Ovary (tissue), 7 donors: ENCODE measurements at regions not wholly inside any gene's neighbourhood (a gene's known extent, or its start where the extent isn't known, plus 50 kb on each side); places are given as distances from the start of the nearest gene placed in this dataset.
"Not testable (repeated sequence)": the region's sequence is repeated elsewhere in the genome, so short reads cannot be mapped to it uniquely, and the experiment has no call there.

Experiments used
- DNase-seq, 5 donors: peaks; one replicate each; pipeline ENCODE4 v3.0.0-alpha.2; 2019 to 2020
- H3K27ac ChIP-seq, 2 donors: fragments of 200-600 bp; one replicate each; pipeline versions ENCODE4 v1.5.1 to v1.8.0; 2019 to 2022
- H3K27me3 ChIP-seq: fragments of 200-600 bp; one replicate; pipeline ENCODE4 v1.8.0; 2022
- H3K36me3 ChIP-seq: fragments of 200-600 bp; sonication (generic); one replicate; pipeline ENCODE4 v1.5.1; 2019
- H3K4me1 ChIP-seq: one replicate; pipeline ENCODE4 v1.8.1; 2013; ENCODE audit warnings: mild to moderate bottlenecking, moderate library complexity; ENCODE audit not compliant: insufficient read depth
- H3K4me3 ChIP-seq: fragments of 200-600 bp; sonication (generic); one replicate; pipeline ENCODE4 v1.5.1; 2017
- H3K9me3 ChIP-seq, 2 donors: fragments of 200-600 bp in 1 of 2; sonication (generic) in 1 of 2; one replicate each; pipeline versions ENCODE4 v1.5.1 to v1.8.1; 2013 to 2019; ENCODE audit warnings: mild to moderate bottlenecking in 1 of 2, moderate library complexity in 1 of 2
- EP300 ChIP-seq: sonication (generic); formaldehyde crosslinking; IDR thresholded peaks from one replicate; pipeline ENCODE4 v1.6.1; 2017; ENCODE audit warnings: antibody characterized with exemption
- POLR2A ChIP-seq: fragments of 450-650 bp; IDR thresholded peaks from one replicate; pipeline ENCODE4 v1.6.1; 2017; ENCODE audit warnings: antibody characterized with exemption, mild to moderate bottlenecking, moderate library complexity
- WGBS, 3 donors: extraction: QIAGEN DNeasy Blood & Tissue Kit in 1 of 3; methylation state at CpG; one replicate each; pipeline versions ENCODE4 v1.1.5 to v1.1.7; 2013 to 2017; 5-methylcytosine and 5-hydroxymethylcytosine counted together
- intact Hi-C, 4 donors: fragments of 100-400 bp; cut with DNase I; formaldehyde crosslinking; loops; one replicate each; pipeline versions ENCODE4 v1.11.0 to v1.15.1; 2022 to 2023
- TF ChIP-seq, protein P1 (sequence below), 3 donors: fragments of 450-650 bp in 2 of 3; fragments of 200-600 bp in 1 of 3; IDR thresholded peaks; one replicate each; pipeline versions ENCODE4 v1.5.1 to v1.8.0; 2016 to 2022; ENCODE audit warnings: antibody characterized with exemption in 3 of 3, mild to moderate bottlenecking in 1 of 3
- donor health status: DM: no; HTN: no; CAD: no; lungs with moderate emphysema.
- donor health status: DM: no; HTN: no; CAD: no.
- donor health status: Bipolar disorder and iron deficiency.
- donor health status: DM: no; HTN: no; CAD: no.
- donor health status: DM: yes; HTN: yes; CAD: no.

DNA sequence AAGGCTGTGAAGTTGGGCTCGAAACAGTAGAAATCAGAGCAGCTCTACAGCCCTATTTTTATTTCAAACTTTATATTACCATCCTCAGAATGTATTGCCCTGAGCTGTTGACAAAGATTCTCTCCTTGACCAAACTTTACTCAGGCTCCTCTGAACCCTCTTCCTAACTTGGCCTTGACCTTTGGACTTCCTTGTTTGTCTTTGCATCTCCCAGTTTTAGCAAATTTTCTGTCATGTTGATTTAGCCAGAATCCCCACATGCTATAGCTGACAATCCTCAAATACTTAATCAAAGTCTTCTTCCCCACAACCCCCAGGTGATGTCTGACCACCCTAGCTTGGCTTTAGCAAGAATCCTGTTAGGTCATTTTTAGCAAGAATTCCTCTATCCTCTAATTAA is 87.4 kb upstream of the GRIN2A start:
- H3K36me3 ChIP-seq = no peaks in the 10 kb centered on the region
- TF ChIP-seq, protein P1, sequence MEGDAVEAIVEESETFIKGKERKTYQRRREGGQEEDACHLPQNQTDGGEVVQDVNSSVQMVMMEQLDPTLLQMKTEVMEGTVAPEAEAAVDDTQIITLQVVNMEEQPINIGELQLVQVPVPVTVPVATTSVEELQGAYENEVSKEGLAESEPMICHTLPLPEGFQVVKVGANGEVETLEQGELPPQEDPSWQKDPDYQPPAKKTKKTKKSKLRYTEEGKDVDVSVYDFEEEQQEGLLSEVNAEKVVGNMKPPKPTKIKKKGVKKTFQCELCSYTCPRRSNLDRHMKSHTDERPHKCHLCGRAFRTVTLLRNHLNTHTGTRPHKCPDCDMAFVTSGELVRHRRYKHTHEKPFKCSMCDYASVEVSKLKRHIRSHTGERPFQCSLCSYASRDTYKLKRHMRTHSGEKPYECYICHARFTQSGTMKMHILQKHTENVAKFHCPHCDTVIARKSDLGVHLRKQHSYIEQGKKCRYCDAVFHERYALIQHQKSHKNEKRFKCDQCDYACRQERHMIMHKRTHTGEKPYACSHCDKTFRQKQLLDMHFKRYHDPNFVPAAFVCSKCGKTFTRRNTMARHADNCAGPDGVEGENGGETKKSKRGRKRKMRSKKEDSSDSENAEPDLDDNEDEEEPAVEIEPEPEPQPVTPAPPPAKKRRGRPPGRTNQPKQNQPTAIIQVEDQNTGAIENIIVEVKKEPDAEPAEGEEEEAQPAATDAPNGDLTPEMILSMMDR (IDR thresholded peaks at IDR 0.05) = no peak
- TF ChIP-seq POLR2A (no peak), EP300 (no peak)
- H3K4me3 ChIP-seq = no peak overlapping the region
- no peak for DNase-seq
- no peaks in the 10 kb centered on the region for H3K27me3 ChIP-seq
- intact Hi-C loops = no loop called here
- no peaks in the 10 kb centered on the region for H3K9me3 ChIP-seq
- H3K27ac ChIP-seq = no peak overlapping the region
- H3K4me1 ChIP-seq = no peaks in the 10 kb centered on the region
- WGBS, 3 donors = 83 to 91% (median 89%) methylated on average over 1 of the region's 1 CpG

DNA sequence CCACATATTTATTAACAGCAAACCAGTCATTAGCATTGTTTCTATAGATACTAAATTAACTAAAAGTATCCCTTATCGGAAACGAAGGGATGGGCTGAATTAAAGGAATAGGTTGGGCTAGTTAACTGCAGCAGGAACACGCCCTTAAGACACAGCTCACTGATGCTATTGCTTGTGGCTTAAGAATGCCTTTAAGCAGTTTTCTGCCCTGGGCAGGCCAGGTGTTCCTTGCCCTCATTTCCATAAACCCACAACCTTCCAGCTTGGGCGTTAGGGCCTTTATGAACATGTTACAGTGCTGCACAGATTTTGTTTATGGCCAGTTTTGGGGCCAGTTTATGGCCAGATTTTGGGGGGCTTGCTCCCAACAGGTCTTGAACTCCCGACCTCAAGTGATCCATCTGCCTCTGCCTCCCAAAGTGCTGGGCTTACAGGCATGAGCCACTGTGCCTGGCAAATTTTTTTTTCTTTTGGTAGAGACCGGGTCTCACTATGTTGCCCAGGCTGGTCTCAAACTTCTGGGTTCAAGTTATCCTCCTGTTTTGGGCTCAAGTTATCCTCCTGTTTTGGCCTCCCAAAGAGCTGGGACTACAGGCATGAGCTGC is 90.1 kb upstream of the GRIN2A start:
- H3K4me3 ChIP-seq, H3K9me3 ChIP-seq, H3K27ac ChIP-seq, DNase-seq, intact Hi-C loops, H3K36me3 ChIP-seq, H3K27me3 ChIP-seq, H3K4me1 ChIP-seq: not testable (repeated sequence)
- WGBS, 3 donors = 81 to 89% (median 86%) methylated on average over 6 of the region's 6 CpGs

DNA sequence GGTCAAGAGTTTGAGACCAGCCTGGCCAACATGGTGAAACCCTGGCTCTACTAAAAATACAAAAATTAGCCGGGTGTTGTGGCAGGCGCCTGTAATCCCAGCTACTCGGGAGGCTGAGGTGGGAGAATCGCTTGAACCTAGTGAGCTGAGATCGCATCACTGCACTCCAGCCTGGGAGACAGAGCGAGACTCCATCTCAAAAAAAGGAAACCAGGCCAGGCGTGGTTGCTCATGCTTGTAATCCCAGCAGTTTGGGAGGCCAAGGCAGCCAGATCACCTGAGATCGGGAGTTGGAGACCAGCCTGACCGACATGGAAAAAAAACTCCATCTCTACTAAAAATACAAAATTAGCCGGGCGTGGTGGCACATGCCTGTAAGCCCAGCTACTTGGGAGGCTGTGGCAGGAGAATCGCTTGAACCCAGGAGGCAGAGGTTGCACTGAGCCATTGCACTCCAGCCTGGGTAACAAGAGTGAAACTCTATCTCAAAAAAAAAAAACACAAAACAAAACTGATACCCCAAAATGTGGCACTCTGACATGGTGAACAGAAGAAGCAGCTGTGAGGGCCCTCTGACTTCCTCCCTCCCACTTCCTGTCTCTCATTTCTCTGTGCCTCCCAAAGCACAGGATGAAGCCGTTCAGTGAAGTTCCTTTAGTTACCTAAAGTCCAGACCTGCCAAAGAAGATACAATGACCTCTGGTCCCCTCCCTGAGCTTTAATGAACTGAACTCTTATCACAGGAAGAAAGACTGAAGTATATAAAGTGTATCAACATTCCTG is 93.2 kb upstream of the GRIN2A start:
- H3K27me3 ChIP-seq, H3K27ac ChIP-seq, H3K4me3 ChIP-seq, DNase-seq, intact Hi-C loops, H3K36me3 ChIP-seq, H3K4me1 ChIP-seq, H3K9me3 ChIP-seq: not testable (repeated sequence)
- WGBS, 3 donors = 90 to 92% (median 90%) methylated on average over 13 of the region's 13 CpGs

DNA sequence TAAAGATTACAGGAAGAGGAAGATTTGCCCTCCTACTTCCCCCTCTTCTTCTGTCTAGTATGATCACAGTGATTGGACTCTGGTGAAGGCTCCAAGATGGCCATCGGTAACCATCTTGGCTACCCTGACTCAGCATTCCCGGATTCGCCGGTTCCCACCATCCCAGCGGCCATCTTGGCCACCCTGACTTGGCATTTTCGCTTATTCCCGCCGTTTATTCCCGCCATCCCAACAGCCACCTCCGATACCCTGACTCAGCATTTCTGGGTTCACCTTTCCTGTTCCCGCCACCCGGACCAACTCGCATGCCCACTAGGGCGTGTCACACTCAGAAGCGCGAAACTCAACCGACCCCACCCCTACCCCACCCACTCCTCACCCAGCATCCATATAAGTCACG is 95.4 kb upstream of the GRIN2A start:
- DNase-seq = no peak
- Histone ChIP-seq H3K9me3 (no peaks in the 10 kb centered on the region), H3K4me1 (no peaks in the 10 kb centered on the region), H3K27me3 (no peaks in the 10 kb centered on the region), H3K4me3 (no peak overlapping the region), H3K36me3 (no peaks in the 10 kb centered on the region), H3K27ac (no peak overlapping the region)
- TF ChIP-seq, protein P1 (IDR thresholded peaks at IDR 0.05) = no peak
- TF ChIP-seq POLR2A = no peak
- TF ChIP-seq EP300 = no peak
- WGBS, 3 donors = 86 to 87% (median 87%) methylated on average over 18 of the region's 18 CpGs
- intact Hi-C loops = no loop called here

DNA sequence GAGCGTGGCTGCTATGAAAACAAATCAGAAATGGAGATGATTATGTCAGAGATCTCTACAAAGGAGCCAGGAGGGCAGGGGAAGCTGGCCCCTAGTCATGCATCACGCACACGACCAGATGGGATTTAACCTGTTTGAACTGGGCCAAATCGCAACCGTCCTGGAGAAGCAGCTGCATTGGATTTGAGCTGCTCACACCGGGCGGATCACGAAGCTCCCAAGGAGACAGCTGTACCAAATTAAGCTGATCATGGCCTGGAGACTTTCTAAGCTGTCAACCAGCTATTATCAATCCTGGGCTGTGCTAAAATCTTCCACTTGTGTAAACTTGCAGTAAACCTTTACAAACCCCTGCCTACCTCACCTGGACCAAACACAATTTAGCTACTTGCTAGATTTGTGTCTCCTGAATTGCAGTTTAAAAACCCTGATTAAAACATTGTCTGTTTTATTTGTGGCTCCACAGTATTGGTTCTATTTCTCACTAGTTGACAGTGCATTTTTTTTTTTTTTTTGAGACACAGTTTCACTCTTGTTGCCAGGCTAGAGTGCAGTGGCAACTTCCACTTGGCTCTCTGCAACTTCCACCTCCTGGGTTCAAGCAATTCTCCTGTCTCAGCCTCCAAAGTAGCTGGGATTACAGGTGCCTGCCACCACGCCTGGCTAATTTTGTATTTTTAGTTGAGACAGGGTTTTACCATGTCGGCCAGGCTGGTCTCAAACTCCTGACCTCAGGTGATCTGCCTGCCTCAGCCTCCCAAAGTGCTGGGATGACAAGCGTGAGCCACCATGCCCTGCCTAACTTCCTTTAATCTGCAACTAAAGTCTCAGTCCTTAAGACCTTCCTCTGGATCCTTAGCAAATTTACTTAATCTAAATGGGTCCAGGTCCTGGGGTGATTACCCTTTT is 98.3 kb upstream of the GRIN2A start:
- 23 to 28% (median 27%) methylated on average over 11 of the region's 11 CpGs for WGBS, 3 donors
- Histone ChIP-seq H3K27ac (no peak overlapping the region), H3K36me3 (no peaks in the 10 kb centered on the region), H3K4me3 (no peak overlapping the region), H3K9me3 (no peaks in the 10 kb centered on the region), H3K4me1 (no peaks in the 10 kb centered on the region), H3K27me3 (no peaks in the 10 kb centered on the region)
- no peak for DNase-seq
- intact Hi-C loops = no loop called here
- TF ChIP-seq POLR2A (no peak), EP300 (no peak)
- TF ChIP-seq, protein P1 (IDR thresholded peaks at IDR 0.05) = no peak
